ENCODE measurements at regions not wholly inside any gene's neighbourhood (a gene's known extent, or its start where the extent isn't known, plus 50 kb on each side); places are given as distances from the start of the nearest gene placed in this dataset.

DNA sequence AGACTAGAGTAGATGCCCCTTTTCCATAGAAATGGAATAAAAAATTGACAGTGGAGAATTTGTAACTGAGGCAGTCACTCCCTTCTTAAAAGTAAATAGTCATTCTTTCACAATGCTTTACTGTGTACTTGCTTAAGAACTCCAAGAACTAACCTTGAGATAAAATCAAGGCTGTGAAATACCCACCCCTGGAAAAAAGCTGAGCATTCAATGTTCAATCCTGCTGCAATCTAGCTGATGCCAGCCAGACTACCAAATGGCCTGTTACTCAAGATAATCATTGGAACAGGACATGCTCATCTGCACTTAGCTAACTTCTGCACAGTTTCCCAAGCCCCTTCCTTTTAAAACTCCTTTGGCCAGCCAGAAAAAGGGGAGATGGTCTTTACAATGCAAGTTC lies 367.4 kb upstream of the GULP1 start:
- TF ChIP-seq, protein P1, sequence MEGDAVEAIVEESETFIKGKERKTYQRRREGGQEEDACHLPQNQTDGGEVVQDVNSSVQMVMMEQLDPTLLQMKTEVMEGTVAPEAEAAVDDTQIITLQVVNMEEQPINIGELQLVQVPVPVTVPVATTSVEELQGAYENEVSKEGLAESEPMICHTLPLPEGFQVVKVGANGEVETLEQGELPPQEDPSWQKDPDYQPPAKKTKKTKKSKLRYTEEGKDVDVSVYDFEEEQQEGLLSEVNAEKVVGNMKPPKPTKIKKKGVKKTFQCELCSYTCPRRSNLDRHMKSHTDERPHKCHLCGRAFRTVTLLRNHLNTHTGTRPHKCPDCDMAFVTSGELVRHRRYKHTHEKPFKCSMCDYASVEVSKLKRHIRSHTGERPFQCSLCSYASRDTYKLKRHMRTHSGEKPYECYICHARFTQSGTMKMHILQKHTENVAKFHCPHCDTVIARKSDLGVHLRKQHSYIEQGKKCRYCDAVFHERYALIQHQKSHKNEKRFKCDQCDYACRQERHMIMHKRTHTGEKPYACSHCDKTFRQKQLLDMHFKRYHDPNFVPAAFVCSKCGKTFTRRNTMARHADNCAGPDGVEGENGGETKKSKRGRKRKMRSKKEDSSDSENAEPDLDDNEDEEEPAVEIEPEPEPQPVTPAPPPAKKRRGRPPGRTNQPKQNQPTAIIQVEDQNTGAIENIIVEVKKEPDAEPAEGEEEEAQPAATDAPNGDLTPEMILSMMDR (IDR thresholded peaks at IDR 0.05 in 4 of 5, conservative IDR thresholded peaks at IDR 0.05 in 1 of 5): no peak
- TF ChIP-seq POLR2A (IDR thresholded peaks at IDR 0.05): no peak

All from gastrocnemius medialis (tissue), 4 donors.